Ishikawa (cell line): ENCODE measurements at regions not wholly inside any gene's neighbourhood (a gene's known extent, or its start where the extent isn't known, plus 50 kb on each side); places are given as distances from the start of the nearest gene placed in this dataset.

ENCODE experiments used
- CEBPB ChIP-seq: IDR thresholded peaks from 2 replicates; pipeline ENCODE4 v1.6.1; 2012
- CREB1 ChIP-seq: IDR thresholded peaks from 2 replicates; pipeline ENCODE4 v1.6.1; 2012; ENCODE audit warnings: low read depth
- EGR1 ChIP-seq: IDR thresholded peaks from 2 replicates; pipeline ENCODE4 v1.6.1; 2012
- EP300 ChIP-seq: IDR thresholded peaks from 2 replicates; pipeline ENCODE4 v1.6.1; 2012; ENCODE audit warnings: borderline replicate concordance
- FOXM1 ChIP-seq: IDR thresholded peaks from 2 replicates; pipeline ENCODE4 v1.6.1; 2012; ENCODE audit warnings: low read depth, borderline replicate concordance
- MAX ChIP-seq: IDR thresholded peaks from 2 replicates; pipeline ENCODE4 v1.6.1; 2012
- NFIC ChIP-seq: IDR thresholded peaks from 2 replicates; pipeline ENCODE4 v1.6.1; 2012
- RAD21 ChIP-seq: IDR thresholded peaks from 2 replicates; pipeline ENCODE4 v1.6.1; 2012; ENCODE audit warnings: low read depth
- REST ChIP-seq: IDR thresholded peaks from 2 replicates; pipeline ENCODE4 v1.6.1; 2012; ENCODE audit warnings: low read depth, mild to moderate bottlenecking
- TAF1 ChIP-seq: IDR thresholded peaks from 2 replicates; pipeline ENCODE4 v1.6.1; 2012; ENCODE audit warnings: low read depth, mild to moderate bottlenecking
- TCF12 ChIP-seq: IDR thresholded peaks from 2 replicates; pipeline ENCODE4 v1.6.1; 2012; ENCODE audit warnings: low read depth
- TEAD4 ChIP-seq: IDR thresholded peaks from 2 replicates; pipeline ENCODE4 v1.6.1; 2012
- USF1 ChIP-seq: IDR thresholded peaks from 2 replicates; pipeline ENCODE4 v1.6.1; 2012
- YY1 ChIP-seq: IDR thresholded peaks from 2 replicates; pipeline ENCODE4 v1.6.1; 2012; ENCODE audit warnings: low read depth
- ZBTB7A ChIP-seq: IDR thresholded peaks from 2 replicates; pipeline ENCODE4 v1.6.1; 2012; ENCODE audit warnings: low read depth

GRCh38 chr3:86772699-86773098 is 218.2 kb downstream of the VGLL3 start:
- TF ChIP-seq TEAD4: no peak
- no peak for TF ChIP-seq EP300
- TF ChIP-seq EGR1: no peak
- TF ChIP-seq RAD21: no peak
- no peak for TF ChIP-seq FOXM1
- no peak for TF ChIP-seq MAX
- no peak for TF ChIP-seq NFIC
- TF ChIP-seq TCF12: no peak
- TF ChIP-seq ZBTB7A: no peak
- TF ChIP-seq REST: no peak
- TF ChIP-seq CREB1: no peak
- no peak for TF ChIP-seq CEBPB
- no peak for TF ChIP-seq YY1
- no peak for TF ChIP-seq TAF1
- no peak for TF ChIP-seq USF1

- TF ChIP-seq TCF12 (no peak), ZBTB7A (no peak), NFIC (no peak), YY1 (no peak)
Observed at GRCh38 chr3:86771741-86772512, 219.0 kb downstream of the VGLL3 start.

- TF ChIP-seq EGR1 (no peak), NFIC (no peak), ZBTB7A (no peak), TAF1 (no peak), EP300 (no peak), REST (no peak), CEBPB (no peak), FOXM1 (no peak), YY1 (no peak), TEAD4 (no peak), USF1 (no peak), MAX (no peak), RAD21 (no peak), CREB1 (no peak), TCF12 (no peak)
Observed at GRCh38 chr3:86766331-86766730, 224.6 kb downstream of the VGLL3 start.

GRCh38 chr3:86748015-86748414 is 242.9 kb downstream of the VGLL3 start:
- TF ChIP-seq RAD21 (no peak), TEAD4 (no peak), MAX (no peak), ZBTB7A (no peak), TAF1 (no peak), NFIC (no peak), CEBPB (no peak), EGR1 (no peak), USF1 (no peak), TCF12 (no peak), REST (no peak), EP300 (no peak), YY1 (no peak), CREB1 (no peak), FOXM1 (no peak)
